Endodermal cell (in vitro differentiated cells): ENCODE measurements at regions not wholly inside any gene's neighbourhood (a gene's known extent, or its start where the extent isn't known, plus 50 kb on each side); places are given as distances from the start of the nearest gene placed in this dataset.

Source experiments
- DNase-seq: peaks from one replicate; pipeline ENCODE4 v3.0.0-alpha.2; 2017
- H3K27ac ChIP-seq: 2 replicates; pipeline ENCODE4 v1.5.1; 2013; ENCODE audit warnings: mild to moderate bottlenecking, low read depth, low read length, moderate library complexity
- H3K27me3 ChIP-seq: 2 replicates; pipeline ENCODE4 v1.6.1; 2013; ENCODE audit warnings: mild to moderate bottlenecking, low read length, moderate library complexity; ENCODE audit not compliant: insufficient read depth, control insufficient read depth, poor library complexity, severe bottlenecking
- H3K36me3 ChIP-seq: 2 replicates; pipeline ENCODE4 v1.7.0; 2013; ENCODE audit warnings: mild to moderate bottlenecking, low read length, moderate library complexity; ENCODE audit not compliant: control insufficient read depth, insufficient read depth
- H3K4me1 ChIP-seq: one replicate; pipeline ENCODE4 v1.7.0; 2013; ENCODE audit warnings: low read length; ENCODE audit not compliant: control insufficient read depth, insufficient read depth
- H3K4me3 ChIP-seq: 2 replicates; pipeline ENCODE4 v1.5.1; 2013; ENCODE audit warnings: mild to moderate bottlenecking, low read length, moderate library complexity
- H3K9ac ChIP-seq: 2 replicates; pipeline ENCODE4 v1.6.1; 2013; ENCODE audit warnings: mild to moderate bottlenecking, low read length, moderate library complexity; ENCODE audit not compliant: poor library complexity, severe bottlenecking; ENCODE audit errors: extremely low read depth
- H3K9me3 ChIP-seq: 2 replicates; pipeline ENCODE4 v1.6.1; 2013; ENCODE audit warnings: mild to moderate bottlenecking, low read length, moderate library complexity; ENCODE audit not compliant: control insufficient read depth
- H3K27ac Mint-ChIP-seq: 2 replicates; pipeline ENCODE4 v1.8.0; 2020; ENCODE audit warnings: mixed read lengths
- H3K27me3 Mint-ChIP-seq: 2 replicates; pipeline ENCODE4 v1.8.0; 2021; ENCODE audit warnings: mild to moderate bottlenecking, mixed read lengths; ENCODE audit not compliant: insufficient read depth
- H3K36me3 Mint-ChIP-seq: 2 replicates; pipeline ENCODE4 v1.8.0; 2020; ENCODE audit warnings: low read depth, mixed read lengths
- H3K4me1 Mint-ChIP-seq: 2 replicates; pipeline ENCODE4 v1.8.0; 2020; ENCODE audit warnings: mixed read lengths
- H3K4me3 Mint-ChIP-seq: 2 replicates; pipeline ENCODE4 v1.8.0; 2020; ENCODE audit warnings: mild to moderate bottlenecking, moderate library complexity, mixed read lengths
- H3K9me3 Mint-ChIP-seq: 2 replicates; pipeline ENCODE4 v1.8.0; 2020; ENCODE audit warnings: mild to moderate bottlenecking, mixed read lengths
- WGBS, 2 experiments: methylation state at CpG; one replicate each; pipeline versions ENCODE4 v1.1.5 to v1.1.7; 2013; ENCODE audit warnings: missing lambda C conversion rate in 2 of 2, mixed read lengths in 1 of 2; ENCODE audit not compliant: insufficient coverage in 1 of 2, insufficient read length in 1 of 2; 5-methylcytosine and 5-hydroxymethylcytosine counted together
- TF ChIP-seq, protein P1 (sequence below): fragments of 200-600 bp; sonication (generic); conservative IDR thresholded peaks from 2 replicates; pipeline ENCODE4 v1.5.0; 2021; ENCODE audit warnings: antibody characterized with exemption, mild to moderate bottlenecking

DNA sequence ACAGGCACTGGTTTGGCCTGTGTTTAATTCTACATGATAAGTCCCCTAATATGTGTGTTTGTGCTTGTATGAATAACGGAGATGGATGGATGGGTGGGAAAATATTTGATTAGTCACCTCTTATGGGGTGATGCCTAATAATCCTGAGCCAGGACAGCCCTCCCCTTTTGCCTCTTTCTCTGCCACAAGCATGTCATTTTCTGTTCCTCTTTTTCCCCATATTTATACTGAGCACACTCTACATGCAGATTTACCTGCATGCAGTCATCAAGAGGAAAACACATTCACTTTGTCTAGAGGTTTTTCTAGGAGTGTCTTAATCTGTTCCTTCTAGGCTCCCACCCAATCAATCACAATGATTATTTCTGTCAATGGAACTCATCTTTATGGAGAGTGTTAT, 111.6 kb upstream of the TBX20 start:
- Histone ChIP-seq H3K27me3 (no peaks in the 10 kb centered on the region), H3K36me3 (no peaks in the 10 kb centered on the region), H3K9ac (no peak overlapping the region), H3K27ac (no peak overlapping the region), H3K4me3 (no peak overlapping the region), H3K9me3 (no peaks in the 10 kb centered on the region), H3K4me1 (no peaks in the 10 kb centered on the region)
- peaks cover 17% of the 10 kb centered on the region for H3K27me3 Mint-ChIP-seq
- peaks cover 1% of the 10 kb centered on the region for H3K9me3 Mint-ChIP-seq
- H3K4me1 Mint-ChIP-seq, result peaks cover 19% of the 10 kb centered on the region
- no peak overlapping the region for H3K27ac Mint-ChIP-seq
- no peaks in the 10 kb centered on the region for H3K36me3 Mint-ChIP-seq
- 90% methylated on average over 1 of the region's 1 CpG; no CpG with 5 or more reads in 1 of the 2 experiments for WGBS, 2 experiments
- TF ChIP-seq, protein P1, sequence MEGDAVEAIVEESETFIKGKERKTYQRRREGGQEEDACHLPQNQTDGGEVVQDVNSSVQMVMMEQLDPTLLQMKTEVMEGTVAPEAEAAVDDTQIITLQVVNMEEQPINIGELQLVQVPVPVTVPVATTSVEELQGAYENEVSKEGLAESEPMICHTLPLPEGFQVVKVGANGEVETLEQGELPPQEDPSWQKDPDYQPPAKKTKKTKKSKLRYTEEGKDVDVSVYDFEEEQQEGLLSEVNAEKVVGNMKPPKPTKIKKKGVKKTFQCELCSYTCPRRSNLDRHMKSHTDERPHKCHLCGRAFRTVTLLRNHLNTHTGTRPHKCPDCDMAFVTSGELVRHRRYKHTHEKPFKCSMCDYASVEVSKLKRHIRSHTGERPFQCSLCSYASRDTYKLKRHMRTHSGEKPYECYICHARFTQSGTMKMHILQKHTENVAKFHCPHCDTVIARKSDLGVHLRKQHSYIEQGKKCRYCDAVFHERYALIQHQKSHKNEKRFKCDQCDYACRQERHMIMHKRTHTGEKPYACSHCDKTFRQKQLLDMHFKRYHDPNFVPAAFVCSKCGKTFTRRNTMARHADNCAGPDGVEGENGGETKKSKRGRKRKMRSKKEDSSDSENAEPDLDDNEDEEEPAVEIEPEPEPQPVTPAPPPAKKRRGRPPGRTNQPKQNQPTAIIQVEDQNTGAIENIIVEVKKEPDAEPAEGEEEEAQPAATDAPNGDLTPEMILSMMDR, result no peak
- no peak for DNase-seq
- H3K4me3 Mint-ChIP-seq, result no peak overlapping the region

DNA sequence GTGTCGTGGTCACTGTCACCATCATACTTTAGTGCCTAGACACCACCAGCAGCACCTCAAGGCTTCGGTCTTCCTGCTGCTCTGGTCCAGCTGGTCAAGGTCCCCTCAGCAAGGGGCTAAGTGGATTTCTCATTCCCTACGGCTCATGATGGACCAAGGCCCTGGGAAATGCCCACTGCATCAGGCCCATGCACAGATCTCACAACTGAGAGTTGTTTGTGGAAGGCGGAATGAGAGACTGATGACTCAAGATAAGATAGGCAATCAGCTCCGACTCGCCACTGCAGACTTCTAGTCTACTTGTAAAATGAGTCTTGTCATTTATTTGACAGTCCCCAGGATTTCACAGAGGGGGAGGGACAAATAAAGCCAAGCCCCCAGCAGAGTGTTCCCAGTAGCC, 108.4 kb upstream of the TBX20 start:
- H3K4me3 Mint-ChIP-seq, result no peak overlapping the region
- H3K27ac Mint-ChIP-seq, result no peak overlapping the region
- Histone ChIP-seq H3K4me1 (no peaks in the 10 kb centered on the region), H3K9ac (no peak overlapping the region), H3K4me3 (no peak overlapping the region), H3K36me3 (no peaks in the 10 kb centered on the region), H3K27ac (no peak overlapping the region), H3K27me3 (no peaks in the 10 kb centered on the region), H3K9me3 (no peaks in the 10 kb centered on the region)
- no peaks in the 10 kb centered on the region for H3K36me3 Mint-ChIP-seq
- TF ChIP-seq, protein P1, result no peak
- no peak for DNase-seq
- peaks cover 16% of the 10 kb centered on the region for H3K4me1 Mint-ChIP-seq
- H3K27me3 Mint-ChIP-seq, result peaks cover 17% of the 10 kb centered on the region
- WGBS, 2 experiments, result 89 to 92% methylated on average over 6 of the region's 6 CpGs
- peaks cover 1% of the 10 kb centered on the region for H3K9me3 Mint-ChIP-seq

DNA sequence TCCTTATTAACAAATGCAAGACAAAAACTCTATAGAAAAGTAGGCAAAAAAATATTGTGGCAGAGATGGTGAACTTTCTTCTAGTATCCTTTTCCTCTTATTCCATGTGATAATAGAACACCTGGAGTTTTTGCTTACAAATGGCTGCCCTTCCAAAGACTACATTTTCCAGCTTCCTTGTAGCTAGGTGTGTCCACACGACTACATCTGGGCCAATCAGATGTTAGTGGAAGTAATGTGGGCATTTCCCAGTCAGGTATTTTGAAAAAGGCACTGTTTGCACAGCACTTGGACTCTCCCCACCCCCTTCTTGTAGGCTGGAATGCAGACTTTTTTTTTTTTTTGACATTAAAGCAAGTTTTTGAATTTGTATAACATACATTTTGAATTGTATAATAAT, 105.5 kb upstream of the TBX20 start:
- H3K36me3 ChIP-seq, result no peaks in the 10 kb centered on the region
- peaks cover 5% of the 10 kb centered on the region for H3K4me1 ChIP-seq
- TF ChIP-seq, protein P1, result no peak
- Mint-ChIP-seq H3K4me3 (no peak overlapping the region), H3K36me3 (no peaks in the 10 kb centered on the region), H3K27ac (no peak overlapping the region), H3K4me1 (peaks cover 15% of the 10 kb centered on the region), H3K27me3 (peaks cover 1% of the 10 kb centered on the region), H3K9me3 (no peaks in the 10 kb centered on the region)
- H3K9ac ChIP-seq, result no peak overlapping the region
- WGBS, 2 experiments, result 33 to 38% methylated on average over 1 of the region's 1 CpG
- no peak for DNase-seq
- no peak overlapping the region for H3K27ac ChIP-seq
- H3K27me3 ChIP-seq, result no peaks in the 10 kb centered on the region
- H3K4me3 ChIP-seq, result no peak overlapping the region
- H3K9me3 ChIP-seq, result no peaks in the 10 kb centered on the region
